Large intestine (tissue), 3 donors: ENCODE measurements at regions not wholly inside any gene's neighbourhood (a gene's known extent, or its start where the extent isn't known, plus 50 kb on each side); places are given as distances from the start of the nearest gene placed in this dataset.

Experiments
- DNase-seq, 2 donors: peaks; one replicate each; pipeline versions ENCODE4 v3.0.0 to v3.0.0-alpha.2; 2013
- H3K27ac ChIP-seq: one replicate; pipeline ENCODE4 v1.5.1; 2013; ENCODE audit warnings: low read length
- H3K27me3 ChIP-seq: 2 replicates; pipeline ENCODE4 v1.6.1; 2013; ENCODE audit warnings: low read length; ENCODE audit not compliant: control insufficient read depth, insufficient read depth
- H3K36me3 ChIP-seq: 2 replicates; pipeline ENCODE4 v1.6.1; 2013; ENCODE audit warnings: low read length; ENCODE audit not compliant: control insufficient read depth, insufficient read depth
- H3K4me1 ChIP-seq: one replicate; pipeline ENCODE4 v1.6.1; 2013; ENCODE audit warnings: low read length; ENCODE audit not compliant: control insufficient read depth, insufficient read depth
- H3K4me3 ChIP-seq: one replicate; pipeline ENCODE4 v1.5.1; 2013; ENCODE audit warnings: low read length
- H3K9me3 ChIP-seq: one replicate; pipeline ENCODE4 v1.6.1; 2013; ENCODE audit warnings: mild to moderate bottlenecking, low read depth, low read length, moderate library complexity; ENCODE audit not compliant: control insufficient read depth
- WGBS: methylation state at CpG from one replicate; pipeline ENCODE4 v1.1.5; 2013; ENCODE audit warnings: low lambda C conversion rate; ENCODE audit not compliant: insufficient coverage; 5-methylcytosine and 5-hydroxymethylcytosine counted together

DNA sequence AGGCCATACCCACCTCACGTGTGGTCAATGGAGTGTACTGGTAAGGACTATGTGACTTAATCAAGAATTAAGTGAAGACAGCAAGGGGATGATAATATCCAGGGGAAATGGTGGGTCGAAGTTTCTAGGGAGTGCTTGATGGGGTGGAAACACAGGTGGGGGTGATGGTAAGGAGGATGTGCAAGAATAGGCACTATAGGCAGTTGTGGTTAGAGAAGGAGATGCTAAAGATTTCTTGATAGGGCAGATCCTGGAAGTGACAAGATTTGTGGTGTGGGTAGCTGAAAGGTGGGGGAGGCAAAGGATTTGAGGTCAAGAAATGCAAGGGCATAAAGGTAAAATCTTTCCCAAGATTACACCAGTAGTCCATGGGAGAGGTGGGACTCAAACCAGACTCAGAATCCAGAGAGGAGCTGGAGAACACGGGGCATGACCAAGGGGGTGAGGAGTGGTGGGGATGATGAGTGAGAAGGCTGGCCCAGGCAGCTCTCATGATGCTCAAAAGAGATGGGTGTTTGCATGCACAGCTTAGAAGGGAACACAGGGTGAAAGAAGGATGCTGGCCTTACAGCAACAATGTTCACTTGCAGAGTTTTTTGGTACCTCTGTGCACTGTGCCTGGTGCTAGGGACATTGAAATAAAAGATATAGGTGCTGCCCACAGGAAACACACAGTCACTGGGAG is 78.4 kb downstream of the CCR1 start:
- 86% methylated on average over 1 of the region's 3 CpGs for WGBS
- Histone ChIP-seq H3K27me3 (peaks cover 2% of the 10 kb centered on the region), H3K27ac (no peak overlapping the region), H3K9me3 (no peaks in the 10 kb centered on the region), H3K36me3 (no peaks in the 10 kb centered on the region), H3K4me1 (no peaks in the 10 kb centered on the region), H3K4me3 (no peak overlapping the region)
- DNase-seq = no peak

DNA sequence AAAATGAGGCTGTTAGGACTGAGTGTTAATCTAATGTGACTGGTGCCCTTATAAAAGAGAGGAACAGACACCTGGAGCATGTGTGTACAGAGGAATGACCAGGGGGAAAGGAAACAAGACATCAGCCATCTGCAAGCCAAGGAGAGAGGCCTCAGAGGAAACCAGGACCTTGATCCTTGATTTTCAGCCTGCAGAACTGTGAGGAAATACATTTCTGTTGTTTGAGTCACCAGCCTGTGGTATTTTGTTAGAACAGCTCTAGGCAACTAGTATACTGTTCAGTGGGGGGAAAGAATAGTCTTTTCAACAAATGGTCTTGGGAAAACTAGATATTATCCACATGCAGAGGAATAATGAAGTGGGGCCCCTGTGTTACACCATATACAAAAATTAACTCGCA is 80.6 kb downstream of the CCR1 start:
- Histone ChIP-seq H3K9me3 (no peaks in the 10 kb centered on the region), H3K27ac (no peak overlapping the region), H3K4me3 (no peak overlapping the region), H3K4me1 (no peaks in the 10 kb centered on the region), H3K36me3 (no peaks in the 10 kb centered on the region), H3K27me3 (no peaks in the 10 kb centered on the region)
- DNase-seq = peak in 1 of 2 donors; percentile 35
- WGBS = no CpG with 5 or more reads among the region's 1 CpG

DNA sequence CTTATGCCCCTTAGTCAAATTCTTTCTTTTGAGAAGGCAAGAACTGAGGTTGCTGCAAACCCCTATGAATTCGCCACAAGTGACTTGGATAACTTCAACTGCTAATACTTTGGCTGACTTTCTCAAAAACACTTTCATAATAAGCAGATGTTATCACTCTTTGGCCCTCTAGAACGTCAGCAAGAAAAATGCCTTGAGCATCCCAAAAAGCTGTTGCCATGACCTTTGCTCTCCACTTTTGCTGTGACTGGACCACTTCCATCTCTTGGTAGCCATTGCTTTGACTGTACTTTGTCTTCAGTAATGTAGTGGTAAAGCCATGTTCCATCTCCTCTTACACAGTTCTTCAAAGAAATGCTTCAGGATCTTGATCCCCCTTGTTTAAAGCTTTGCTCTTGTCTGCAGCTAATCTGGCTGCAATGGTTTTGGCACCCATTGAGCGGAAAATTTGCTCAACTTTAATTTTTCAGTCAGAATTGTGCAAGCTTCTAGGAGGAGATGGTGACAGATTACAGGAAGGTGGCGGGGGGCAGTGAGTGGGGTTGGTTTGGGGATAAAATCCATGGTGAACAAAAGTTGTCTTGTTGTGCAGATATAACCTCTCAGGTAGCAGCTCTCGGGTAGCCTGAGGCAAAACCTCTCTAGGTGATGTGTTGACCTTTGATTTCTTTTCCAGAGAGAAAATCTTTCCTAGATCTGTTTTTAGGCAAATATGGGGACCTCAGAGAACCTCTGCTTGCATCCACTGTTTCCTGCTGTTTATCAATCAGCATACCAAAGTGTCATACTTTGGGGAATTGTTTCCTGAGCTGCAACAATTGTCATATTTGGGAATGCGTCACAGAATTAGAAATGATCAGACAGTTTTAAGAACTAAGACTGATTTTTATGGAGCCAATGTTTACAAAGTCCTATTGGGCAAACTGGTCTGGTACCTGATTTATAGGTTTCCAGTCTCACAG is 83.6 kb downstream of the CCR1 start:
- Histone ChIP-seq H3K9me3 (no peaks in the 10 kb centered on the region), H3K27ac (no peak overlapping the region), H3K36me3 (no peaks in the 10 kb centered on the region), H3K27me3 (peaks cover 6% of the 10 kb centered on the region), H3K4me3 (no peak overlapping the region), H3K4me1 (no peaks in the 10 kb centered on the region)
- WGBS = 100% methylated on average over 1 of the region's 6 CpGs
- DNase-seq = peak in 1 of 2 donors; percentile 5

DNA sequence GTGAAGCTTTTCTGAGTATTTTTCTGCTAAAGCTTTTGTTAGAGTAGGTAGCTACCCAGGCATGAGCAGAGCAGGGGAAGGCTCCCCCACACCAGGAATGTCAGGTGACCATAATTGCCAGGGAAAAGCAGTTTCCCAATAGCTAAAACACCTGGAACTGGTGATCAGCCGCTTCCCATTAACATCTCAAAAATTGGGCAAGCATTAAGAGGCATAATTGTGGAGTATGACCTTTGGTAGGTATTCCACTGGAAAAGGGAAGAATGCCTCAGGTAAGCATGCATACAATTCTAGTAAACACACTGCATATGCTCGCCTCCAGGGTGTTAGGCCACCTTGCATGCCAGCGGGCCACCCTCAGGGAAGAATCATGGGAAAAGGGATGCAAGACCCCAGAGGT is 84.5 kb downstream of the CCR1 start:
- no peak overlapping the region for H3K4me3 ChIP-seq
- no peak overlapping the region for H3K27ac ChIP-seq
- no peaks in the 10 kb centered on the region for H3K36me3 ChIP-seq
- no peaks in the 10 kb centered on the region for H3K4me1 ChIP-seq
- H3K9me3 ChIP-seq = no peaks in the 10 kb centered on the region
- H3K27me3 ChIP-seq = peaks cover 6% of the 10 kb centered on the region
- no CpG with 5 or more reads among the region's 3 CpGs for WGBS
- no peak for DNase-seq

DNA sequence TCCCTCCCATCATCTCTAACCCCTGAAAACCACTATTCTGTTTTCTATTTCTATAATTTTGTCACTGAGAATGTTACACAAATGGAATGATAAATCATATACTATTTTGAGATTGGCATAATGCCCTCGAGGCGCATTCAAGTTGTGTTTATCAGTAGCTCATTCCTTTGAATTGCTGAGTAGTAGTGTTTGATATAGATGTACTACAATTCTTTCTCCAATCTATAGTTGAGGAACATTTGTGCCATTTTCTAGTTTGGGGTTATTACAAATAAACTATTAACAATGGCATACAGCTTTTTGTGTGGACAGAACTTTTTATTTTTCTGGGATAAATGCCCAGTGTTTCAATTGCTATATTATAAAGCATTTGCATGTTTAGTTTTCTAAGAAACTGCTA is 86.0 kb downstream of the CCR1 start:
- no peak overlapping the region for H3K27ac ChIP-seq
- no peaks in the 10 kb centered on the region for H3K4me1 ChIP-seq
- H3K27me3 ChIP-seq = peaks cover 6% of the 10 kb centered on the region
- DNase-seq = no peak
- no peaks in the 10 kb centered on the region for H3K36me3 ChIP-seq
- no peak overlapping the region for H3K4me3 ChIP-seq
- H3K9me3 ChIP-seq = no peaks in the 10 kb centered on the region
- WGBS = no CpG with 5 or more reads among the region's 2 CpGs

DNA sequence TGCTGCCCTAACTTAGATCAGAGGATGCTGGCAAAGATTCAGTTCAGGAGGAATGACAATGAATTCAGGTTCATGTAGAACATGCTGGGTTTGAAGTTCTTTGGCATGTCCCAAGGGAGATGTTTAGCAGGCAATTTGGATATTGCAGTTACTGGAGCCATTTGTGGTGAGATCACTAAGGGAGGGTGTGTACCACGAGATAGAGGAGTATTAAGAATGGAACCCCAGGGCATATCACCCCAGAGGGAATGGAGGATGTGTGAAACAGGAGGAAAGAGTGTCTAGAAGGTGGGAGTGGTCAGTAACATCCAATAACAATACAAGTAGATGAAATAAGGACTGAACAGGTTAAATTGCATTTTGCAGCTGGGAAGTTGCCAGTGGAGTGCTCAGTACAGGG is 87.1 kb downstream of the CCR1 start:
- H3K4me1 ChIP-seq = no peaks in the 10 kb centered on the region
- H3K4me3 ChIP-seq = no peak overlapping the region
- H3K36me3 ChIP-seq = no peaks in the 10 kb centered on the region
- WGBS = no CpG with 5 or more reads among the region's 1 CpG
- DNase-seq = no peak
- no peak overlapping the region for H3K27ac ChIP-seq
- H3K27me3 ChIP-seq = peaks cover 6% of the 10 kb centered on the region
- no peaks in the 10 kb centered on the region for H3K9me3 ChIP-seq

DNA sequence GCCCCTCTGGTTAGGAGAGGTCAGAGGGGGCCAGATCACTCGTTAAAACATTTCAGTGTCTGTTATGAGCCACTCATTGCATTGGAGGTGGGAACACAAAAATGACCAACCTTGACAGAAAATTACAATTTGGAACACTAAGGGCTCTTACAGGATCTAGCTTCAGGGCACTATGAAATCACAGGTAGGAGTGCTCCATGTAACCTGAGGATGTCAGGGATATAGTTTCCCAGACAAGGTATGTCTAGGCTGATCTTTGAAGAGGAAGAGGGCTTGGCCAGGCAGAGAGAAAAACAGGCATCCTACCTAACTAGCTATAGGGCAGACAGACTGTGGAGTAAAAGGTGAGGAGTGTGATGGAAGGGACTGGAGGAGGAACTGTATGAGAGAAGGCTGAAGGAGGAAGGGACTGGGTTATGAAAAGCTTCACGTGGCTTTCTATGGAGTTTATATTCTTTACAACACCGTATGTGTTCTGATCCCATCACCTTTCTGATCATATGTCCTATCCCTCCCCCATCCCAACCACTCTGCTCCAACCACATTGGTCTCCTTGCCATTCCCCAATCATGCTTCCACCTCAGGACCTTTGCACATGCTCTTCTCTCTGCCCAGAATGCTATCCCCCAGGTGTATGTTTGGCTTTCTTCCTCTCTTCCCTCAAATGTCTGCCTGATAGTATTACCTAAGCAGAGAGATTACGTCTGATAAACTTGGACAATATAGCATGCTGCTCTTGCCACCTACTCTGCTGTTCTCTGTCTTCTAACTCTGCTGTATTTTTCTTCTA is 88.2 kb downstream of the CCR1 start:
- Histone ChIP-seq H3K27ac (no peak overlapping the region), H3K4me1 (no peaks in the 10 kb centered on the region), H3K36me3 (no peaks in the 10 kb centered on the region), H3K9me3 (no peaks in the 10 kb centered on the region), H3K4me3 (no peak overlapping the region), H3K27me3 (peaks cover 6% of the 10 kb centered on the region)
- no peak for DNase-seq
- 100% methylated on average over 1 of the region's 4 CpGs for WGBS

DNA sequence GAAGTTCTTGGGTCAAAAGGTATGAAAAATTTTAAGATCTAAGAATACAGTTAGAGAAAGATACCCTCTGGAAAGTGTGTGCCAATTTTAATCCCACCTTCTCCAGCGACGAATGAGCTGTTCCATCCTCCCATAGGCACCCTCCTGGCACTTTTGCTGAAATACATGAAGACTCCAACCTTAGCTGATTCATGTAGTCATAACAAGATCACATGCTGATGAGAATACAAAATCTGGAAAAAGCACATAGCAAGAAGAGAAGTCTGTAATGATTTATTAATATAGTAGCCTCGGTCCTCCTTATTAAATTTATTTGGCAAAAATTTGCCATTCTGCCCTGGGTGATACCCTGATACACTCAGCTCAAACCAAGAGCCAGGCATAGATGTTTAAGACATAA is 88.9 kb downstream of the CCR1 start:
- H3K27ac ChIP-seq = no peak overlapping the region
- DNase-seq = no peak
- no peaks in the 10 kb centered on the region for H3K9me3 ChIP-seq
- H3K4me1 ChIP-seq = no peaks in the 10 kb centered on the region
- H3K36me3 ChIP-seq = no peaks in the 10 kb centered on the region
- H3K27me3 ChIP-seq = peaks cover 6% of the 10 kb centered on the region
- WGBS = 0% methylated on average over 1 of the region's 3 CpGs
- no peak overlapping the region for H3K4me3 ChIP-seq

DNA sequence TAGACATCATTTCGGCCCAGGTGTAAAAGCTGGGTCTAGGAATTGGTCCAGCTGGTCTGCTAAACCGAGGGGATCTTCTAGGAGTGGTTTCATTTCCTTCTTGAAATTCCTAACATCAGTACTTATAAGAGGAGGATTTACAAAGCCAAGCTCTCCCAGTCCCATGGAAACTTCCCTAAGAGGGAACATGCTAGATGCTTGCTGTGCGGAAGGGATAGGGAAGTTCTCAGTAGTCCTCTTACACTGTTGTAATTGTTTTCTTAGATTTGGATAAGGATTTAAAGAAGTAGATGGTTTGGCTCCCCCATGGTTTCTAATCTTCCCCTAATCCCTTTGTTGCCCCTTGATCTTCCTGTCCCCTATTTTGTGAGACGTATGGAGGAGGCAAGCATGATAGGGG is 89.7 kb upstream of the XCR1 start:
- no CpG with 5 or more reads among the region's 4 CpGs for WGBS
- Histone ChIP-seq H3K4me3 (no peak overlapping the region), H3K27me3 (peaks cover 6% of the 10 kb centered on the region), H3K9me3 (no peaks in the 10 kb centered on the region), H3K4me1 (no peaks in the 10 kb centered on the region), H3K27ac (no peak overlapping the region), H3K36me3 (no peaks in the 10 kb centered on the region)
- no peak for DNase-seq

DNA sequence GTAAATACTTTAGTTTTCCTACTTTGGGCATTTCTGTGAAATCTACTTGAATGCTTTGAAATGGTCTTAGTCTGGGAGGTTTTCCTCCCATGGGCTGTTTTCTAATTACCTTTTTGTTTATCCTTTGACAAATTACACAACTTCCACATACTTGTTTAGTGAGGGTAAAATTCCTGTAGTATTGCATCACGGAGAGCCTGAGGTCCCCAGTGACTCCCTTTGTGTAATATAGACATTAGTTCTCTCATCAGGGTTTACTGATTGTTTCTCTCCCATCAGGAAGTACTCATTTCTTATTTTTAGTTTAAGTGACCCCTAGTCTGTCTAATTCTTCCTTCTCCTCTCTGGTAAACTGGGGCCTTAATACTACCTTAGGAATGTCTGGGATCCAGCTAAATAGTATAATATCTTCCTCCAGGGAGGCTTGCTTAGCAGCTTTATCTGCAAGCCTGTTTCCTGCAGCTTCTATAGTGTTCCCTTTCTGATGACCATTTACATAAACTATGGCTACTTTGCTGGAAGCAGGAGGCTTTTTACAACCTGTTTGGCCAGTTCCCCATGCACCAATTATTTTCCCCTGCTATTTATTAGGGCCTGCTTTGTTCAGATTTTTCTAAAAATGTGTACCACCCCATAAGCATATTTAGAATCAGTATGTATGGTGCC is 87.2 kb upstream of the XCR1 start:
- 33% methylated on average over 1 of the region's 1 CpG for WGBS
- no peak overlapping the region for H3K27ac ChIP-seq

More for the DNA sequence above, 87.2 kb upstream of the XCR1 start:
- no peak overlapping the region for H3K4me3 ChIP-seq
- no peak for DNase-seq
- H3K36me3 ChIP-seq = no peaks in the 10 kb centered on the region
- H3K4me1 ChIP-seq = no peaks in the 10 kb centered on the region
- no peaks in the 10 kb centered on the region for H3K9me3 ChIP-seq
- peaks cover under 1% of the 10 kb centered on the region for H3K27me3 ChIP-seq
